ENCODE measurements at regions not wholly inside any gene's neighbourhood (a gene's known extent, or its start where the extent isn't known, plus 50 kb on each side); places are given as distances from the start of the nearest gene placed in this dataset.

GRCh38 chr4:24103434-24104157 lies 213.7 kb upstream of the PPARGC1A start:
- TF ChIP-seq POLR2A (IDR thresholded peaks at IDR 0.05; ENCODE audit: low read length) (no peak), GATA1 (IDR thresholded peaks at IDR 0.05; ENCODE audit: low read depth, low read length) (no peak)
- no peak for DNase-seq

- TF ChIP-seq GATA1 (IDR thresholded peaks at IDR 0.05; ENCODE audit: low read depth, low read length) (no peak), POLR2A (IDR thresholded peaks at IDR 0.05; ENCODE audit: low read length) (no peak)
- DNase-seq: no peak
These were observed 212.8 kb upstream of the PPARGC1A start for GRCh38 chr4:24102621-24103020.

- DNase-seq: no peak
These were observed 206.8 kb upstream of the PPARGC1A start for GRCh38 chr4:24096603-24097002.

DNA sequence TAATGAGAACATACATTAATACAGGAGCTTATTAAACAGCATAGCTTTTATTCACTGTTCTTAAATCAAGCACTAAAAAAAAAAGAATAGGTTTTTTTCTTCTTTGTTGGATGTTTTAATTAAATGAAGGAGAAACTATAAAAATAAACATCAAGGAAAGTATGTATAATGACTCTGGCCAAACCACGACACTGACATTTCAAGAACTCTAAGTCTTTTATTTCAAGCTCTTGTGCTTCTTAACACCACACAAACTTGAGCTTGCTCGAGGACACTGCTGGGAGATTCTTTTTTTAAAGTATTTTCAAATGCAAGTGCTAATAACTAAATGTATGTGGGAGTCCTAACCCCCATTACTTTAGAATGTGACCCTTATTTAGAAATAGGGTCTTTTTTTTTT lies 204.9 kb upstream of the PPARGC1A start:
- no peak for DNase-seq
- TF ChIP-seq GATA1 (IDR thresholded peaks at IDR 0.05; ENCODE audit: low read depth, low read length) (no peak), POLR2A (IDR thresholded peaks at IDR 0.05; ENCODE audit: low read length) (no peak)

More at GRCh38 chr4:24096603-24097002, 206.8 kb upstream of the PPARGC1A start:
- TF ChIP-seq GATA1 (IDR thresholded peaks at IDR 0.05; ENCODE audit: low read depth, low read length) (no peak), POLR2A (IDR thresholded peaks at IDR 0.05; ENCODE audit: low read length) (no peak)

DNA sequence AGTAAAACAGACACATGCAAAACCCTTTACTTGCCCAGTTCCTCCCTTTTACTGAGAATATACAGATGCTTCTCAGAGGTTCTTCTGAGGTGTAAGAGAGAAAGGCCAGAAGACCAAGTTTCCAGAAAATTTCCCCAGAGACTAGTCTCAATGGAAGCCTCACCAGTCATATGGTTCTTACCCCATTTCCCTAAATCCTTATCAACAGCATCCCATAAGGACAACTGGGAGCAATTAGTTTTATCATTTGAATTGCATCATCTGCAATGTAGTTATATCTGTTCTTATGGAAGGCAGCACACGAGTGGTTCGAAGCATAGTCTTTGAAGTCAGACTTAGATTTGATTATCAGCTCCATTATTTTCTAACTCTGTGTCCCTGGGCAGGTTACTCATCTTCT lies 203.6 kb upstream of the PPARGC1A start:
- TF ChIP-seq GATA1 (IDR thresholded peaks at IDR 0.05; ENCODE audit: low read depth, low read length) (no peak), POLR2A (IDR thresholded peaks at IDR 0.05; ENCODE audit: low read length) (no peak)
- DNase-seq: no peak

DNA sequence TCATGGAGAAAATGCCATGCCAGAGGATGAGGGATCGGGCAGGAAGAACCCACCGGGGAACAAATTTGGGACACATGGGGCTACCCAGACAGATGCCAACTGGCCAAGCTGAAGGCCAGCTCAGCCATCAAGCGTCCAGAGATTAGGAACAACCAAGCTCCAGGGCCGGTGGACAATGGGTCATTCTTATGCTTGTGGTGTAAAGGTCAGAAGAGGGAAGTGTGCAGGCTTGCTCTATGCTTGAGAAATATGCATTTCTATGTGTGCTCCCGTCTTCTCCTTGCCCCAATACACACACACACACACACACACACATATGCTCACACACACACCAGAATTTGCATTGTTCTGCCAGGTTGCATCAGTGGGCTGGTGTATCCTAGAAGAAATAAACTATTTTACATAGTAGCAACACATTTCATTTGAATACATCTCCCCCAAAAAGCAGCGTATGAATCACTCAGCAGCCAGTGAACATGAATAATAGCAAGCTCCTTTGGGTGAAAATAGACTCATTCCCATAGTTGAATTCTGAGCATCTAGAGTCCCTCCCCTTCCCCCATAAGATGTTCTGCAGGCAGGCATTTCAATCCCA lies 201.9 kb upstream of the PPARGC1A start:
- DNase-seq: no peak
- TF ChIP-seq POLR2A (IDR thresholded peaks at IDR 0.05; ENCODE audit: low read length) (no peak), GATA1 (IDR thresholded peaks at IDR 0.05; ENCODE audit: low read depth, low read length) (no peak)

GRCh38 chr4:24089851-24090534 lies 200.1 kb upstream of the PPARGC1A start:
- no peak for DNase-seq
- TF ChIP-seq GATA1 (IDR thresholded peaks at IDR 0.05; ENCODE audit: low read depth, low read length): no peak
- TF ChIP-seq POLR2A (IDR thresholded peaks at IDR 0.05; ENCODE audit: low read length): no peak

DNA sequence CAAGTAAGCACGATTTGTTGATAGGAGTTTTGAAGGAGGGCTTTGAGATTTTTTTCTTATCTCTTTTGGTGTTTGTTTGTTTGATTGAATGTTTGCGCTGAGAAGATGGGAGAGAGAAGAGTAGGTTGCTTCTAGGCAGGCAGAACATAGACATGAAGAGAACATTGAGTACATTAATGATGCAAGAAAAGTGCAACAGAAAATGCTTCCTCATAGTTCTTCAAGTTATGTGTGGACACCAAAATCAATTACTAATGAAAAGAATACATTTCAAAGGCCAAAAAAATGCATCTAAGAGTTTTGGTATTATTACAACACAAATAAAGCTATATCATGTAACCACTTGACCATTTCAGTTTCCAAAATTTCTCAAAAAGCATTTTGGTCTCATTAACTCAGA lies 191.0 kb upstream of the PPARGC1A start:
- no peak for DNase-seq
- TF ChIP-seq GATA1 (IDR thresholded peaks at IDR 0.05; ENCODE audit: low read depth, low read length) (no peak), POLR2A (IDR thresholded peaks at IDR 0.05; ENCODE audit: low read length) (no peak)

DNA sequence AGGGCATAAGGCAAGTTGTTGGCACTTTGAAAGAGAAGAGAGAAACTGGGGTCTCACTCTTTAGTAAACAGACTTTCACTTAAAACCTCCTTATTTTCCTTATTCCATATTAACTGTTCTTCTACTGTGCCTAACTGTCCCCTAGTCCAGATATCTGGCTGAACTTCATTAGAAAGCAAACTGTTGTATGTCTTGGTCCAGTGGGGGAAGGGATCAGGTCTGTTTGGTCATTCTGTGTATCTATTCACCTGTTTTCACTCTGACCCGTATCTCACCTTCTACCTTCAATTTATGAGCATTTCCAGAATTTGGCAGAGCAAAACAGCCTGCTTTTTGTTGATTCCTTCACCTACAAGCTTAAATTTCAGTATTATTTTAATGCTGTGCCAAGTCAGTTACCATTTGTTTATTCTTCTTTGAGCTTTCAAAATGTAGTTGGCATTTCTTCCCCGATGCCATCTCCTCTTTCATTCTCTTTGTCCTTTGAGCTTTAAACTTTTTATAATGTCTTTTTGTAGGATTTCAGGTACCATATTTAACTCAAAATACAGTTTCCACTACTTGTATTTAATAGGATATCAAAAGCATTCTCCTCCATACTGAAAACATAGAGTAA lies 188.6 kb upstream of the PPARGC1A start:
- no peak for DNase-seq
- TF ChIP-seq GATA1 (IDR thresholded peaks at IDR 0.05; ENCODE audit: low read depth, low read length) (no peak), POLR2A (IDR thresholded peaks at IDR 0.05; ENCODE audit: low read length) (no peak)

GRCh38 chr4:24076811-24077210 lies 187.0 kb upstream of the PPARGC1A start:
- TF ChIP-seq GATA1 (IDR thresholded peaks at IDR 0.05; ENCODE audit: low read depth, low read length): no peak
- TF ChIP-seq POLR2A (IDR thresholded peaks at IDR 0.05; ENCODE audit: low read length): no peak
- DNase-seq: no peak

- TF ChIP-seq POLR2A (IDR thresholded peaks at IDR 0.05; ENCODE audit: low read length) (no peak), GATA1 (IDR thresholded peaks at IDR 0.05; ENCODE audit: low read depth, low read length) (no peak)
- DNase-seq: no peak
These were observed 184.1 kb upstream of the PPARGC1A start for GRCh38 chr4:24073948-24074347.

- TF ChIP-seq POLR2A (IDR thresholded peaks at IDR 0.05; ENCODE audit: low read length): no peak
- TF ChIP-seq GATA1 (IDR thresholded peaks at IDR 0.05; ENCODE audit: low read depth, low read length): no peak
- DNase-seq: no peak
These were observed 181.9 kb upstream of the PPARGC1A start for GRCh38 chr4:24071612-24072372.

DNA sequence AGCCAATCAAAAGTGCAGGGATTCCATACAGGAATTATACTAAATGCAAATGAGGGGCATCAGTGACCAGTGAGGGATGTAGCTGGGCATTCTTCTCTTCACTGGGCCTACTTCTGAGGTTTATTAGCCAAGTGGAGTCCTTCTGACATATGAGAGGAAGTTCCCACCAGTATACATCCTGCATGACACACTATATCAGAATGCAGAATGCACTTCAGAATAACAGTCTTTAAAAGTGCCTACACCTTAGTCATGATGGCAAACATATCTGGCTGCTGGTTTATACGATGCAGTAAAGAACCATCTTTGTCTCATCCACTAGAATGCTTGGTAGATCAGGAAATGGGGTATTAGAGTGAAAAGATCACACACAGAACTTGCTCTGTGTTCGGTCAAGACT lies 180.3 kb upstream of the PPARGC1A start:
- no peak for DNase-seq
- no peak for TF ChIP-seq POLR2A (IDR thresholded peaks at IDR 0.05; ENCODE audit: low read length)
- no peak for TF ChIP-seq GATA1 (IDR thresholded peaks at IDR 0.05; ENCODE audit: low read depth, low read length)
